HG03571 (cell line): ENCODE measurements at regions not wholly inside any gene's neighbourhood (a gene's known extent, or its start where the extent isn't known, plus 50 kb on each side); places are given as distances from the start of the nearest gene placed in this dataset.
A peak's percentile ranks its signal among the peaks of the same experiment; 100 is the strongest.
"Not testable (repeated sequence)": the region's sequence is repeated elsewhere in the genome, so short reads cannot be mapped to it uniquely, and the experiment has no call there.

Experiments
- ATAC-seq: cut with Tn5 transposase; IDR thresholded peaks from one replicate; pipeline ENCODE4 v1.9.1; 2021; ENCODE audit not compliant: unreplicated experiment

- no peak for ATAC-seq
Observed at GRCh38 chr12:45490232-45490881, 239.1 kb upstream of the ARID2 start.

GRCh38 chr12:45494279-45494678 lies 235.2 kb upstream of the ARID2 start:
- no peak for ATAC-seq

GRCh38 chr12:45498645-45499044 lies 230.9 kb upstream of the ARID2 start:
- no peak for ATAC-seq

GRCh38 chr12:45502481-45503128 lies 226.9 kb upstream of the ARID2 start:
- no peak for ATAC-seq

- ATAC-seq, result no peak
Observed at GRCh38 chr12:45503899-45504298, 225.6 kb upstream of the ARID2 start.

GRCh38 chr12:45504316-45505010 lies 225.0 kb upstream of the ARID2 start:
- no peak for ATAC-seq

- no peak for ATAC-seq
Observed at GRCh38 chr12:45509187-45509586, 220.3 kb upstream of the ARID2 start.

- ATAC-seq, result no peak
Observed at GRCh38 chr12:45509621-45510020, 219.9 kb upstream of the ARID2 start.

GRCh38 chr12:45517381-45517780 lies 212.1 kb upstream of the ARID2 start:
- no peak for ATAC-seq

- no peak for ATAC-seq
Observed at GRCh38 chr12:45518291-45519235, 210.9 kb upstream of the ARID2 start.

GRCh38 chr12:45522227-45522626 lies 207.3 kb upstream of the ARID2 start:
- ATAC-seq, result no peak

GRCh38 chr12:45526823-45527222 lies 202.7 kb upstream of the ARID2 start:
- not testable (repeated sequence) for ATAC-seq

GRCh38 chr12:45532113-45532512 lies 197.4 kb upstream of the ARID2 start:
- ATAC-seq, result no peak

GRCh38 chr12:45535610-45536180 lies 193.8 kb upstream of the ARID2 start:
- ATAC-seq, result no peak

- no peak for ATAC-seq
Observed at GRCh38 chr12:45536284-45536683, 193.2 kb upstream of the ARID2 start.

- no peak for ATAC-seq
Observed at GRCh38 chr12:45540661-45541341, 188.7 kb upstream of the ARID2 start.

- ATAC-seq, result peak; percentile 85
Observed at GRCh38 chr12:45543887-45544286, 185.6 kb upstream of the ARID2 start.

- no peak for ATAC-seq
Observed at GRCh38 chr12:45546545-45546944, 183.0 kb upstream of the ARID2 start.

- no peak for ATAC-seq
Observed at GRCh38 chr12:45547132-45547531, 182.4 kb upstream of the ARID2 start.

- no peak for ATAC-seq
Observed at GRCh38 chr12:45547822-45548221, 181.7 kb upstream of the ARID2 start.
